ENCODE measurements at regions not wholly inside any gene's neighbourhood (a gene's known extent, or its start where the extent isn't known, plus 50 kb on each side); places are given as distances from the start of the nearest gene placed in this dataset.

- Histone ChIP-seq H3K9me3 (ENCODE audit: control insufficient read depth, insufficient read depth, low read length) (no peaks in the 10 kb centered on the region), H3K27ac (ENCODE audit: low read length) (no peak overlapping the region), H3K4me3 (ENCODE audit: low read length) (no peak overlapping the region), H3K4me1 (ENCODE audit: control insufficient read depth, insufficient read depth, low read length) (no peaks in the 10 kb centered on the region), H3K36me3 (ENCODE audit: control insufficient read depth, insufficient read depth, low read length) (no peaks in the 10 kb centered on the region), H3K27me3 (ENCODE audit: control insufficient read depth, insufficient read depth, low read length) (no peaks in the 10 kb centered on the region)
- no peaks in the 10 kb centered on the region for H3K4me1 Mint-ChIP-seq
- no peaks in the 10 kb centered on the region for H3K27me3 Mint-ChIP-seq (ENCODE audit: low read depth in 2 of 2)
- H3K27ac Mint-ChIP-seq, result no peak overlapping the region
- intact Hi-C loops (cut with micrococcal nuclease), result no loop called here
- no peak overlapping the region for H3K4me3 Mint-ChIP-seq
- ATAC-seq (no peak), DNase-seq (no peak)
- TF ChIP-seq, protein P1, sequence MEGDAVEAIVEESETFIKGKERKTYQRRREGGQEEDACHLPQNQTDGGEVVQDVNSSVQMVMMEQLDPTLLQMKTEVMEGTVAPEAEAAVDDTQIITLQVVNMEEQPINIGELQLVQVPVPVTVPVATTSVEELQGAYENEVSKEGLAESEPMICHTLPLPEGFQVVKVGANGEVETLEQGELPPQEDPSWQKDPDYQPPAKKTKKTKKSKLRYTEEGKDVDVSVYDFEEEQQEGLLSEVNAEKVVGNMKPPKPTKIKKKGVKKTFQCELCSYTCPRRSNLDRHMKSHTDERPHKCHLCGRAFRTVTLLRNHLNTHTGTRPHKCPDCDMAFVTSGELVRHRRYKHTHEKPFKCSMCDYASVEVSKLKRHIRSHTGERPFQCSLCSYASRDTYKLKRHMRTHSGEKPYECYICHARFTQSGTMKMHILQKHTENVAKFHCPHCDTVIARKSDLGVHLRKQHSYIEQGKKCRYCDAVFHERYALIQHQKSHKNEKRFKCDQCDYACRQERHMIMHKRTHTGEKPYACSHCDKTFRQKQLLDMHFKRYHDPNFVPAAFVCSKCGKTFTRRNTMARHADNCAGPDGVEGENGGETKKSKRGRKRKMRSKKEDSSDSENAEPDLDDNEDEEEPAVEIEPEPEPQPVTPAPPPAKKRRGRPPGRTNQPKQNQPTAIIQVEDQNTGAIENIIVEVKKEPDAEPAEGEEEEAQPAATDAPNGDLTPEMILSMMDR (IDR thresholded peaks at IDR 0.05), result no peak
- no peaks in the 10 kb centered on the region for H3K36me3 Mint-ChIP-seq
- peaks cover 0 to 3% of the 10 kb centered on the region in 2 donors for H3K9me3 Mint-ChIP-seq
- WGBS (ENCODE audit: insufficient coverage), result 94% methylated on average over 3 of the region's 3 CpGs
Measured at GRCh38 chr10:35911233-35911632, 269.1 kb upstream of the FZD8 start.

GRCh38 chr10:35910234-35910633 is 268.1 kb upstream of the FZD8 start:
- no peak overlapping the region for H3K27ac Mint-ChIP-seq
- 48% methylated on average over 2 of the region's 3 CpGs for WGBS (ENCODE audit: insufficient coverage)
- H3K4me3 Mint-ChIP-seq, result no peak overlapping the region
- ATAC-seq (no peak), DNase-seq (no peak)
- H3K4me1 ChIP-seq (ENCODE audit: control insufficient read depth, insufficient read depth, low read length), result no peaks in the 10 kb centered on the region
- TF ChIP-seq, protein P1 (IDR thresholded peaks at IDR 0.05), result no peak
- intact Hi-C loops (cut with micrococcal nuclease), result no loop called here
- no peak overlapping the region for H3K27ac ChIP-seq (ENCODE audit: low read length)
- H3K4me3 ChIP-seq (ENCODE audit: low read length), result no peak overlapping the region
- H3K27me3 Mint-ChIP-seq (ENCODE audit: low read depth in 2 of 2), result no peaks in the 10 kb centered on the region
- no peaks in the 10 kb centered on the region for H3K4me1 Mint-ChIP-seq
- no peaks in the 10 kb centered on the region for H3K36me3 ChIP-seq (ENCODE audit: control insufficient read depth, insufficient read depth, low read length)
- no peaks in the 10 kb centered on the region for H3K9me3 ChIP-seq (ENCODE audit: control insufficient read depth, insufficient read depth, low read length)
- no peaks in the 10 kb centered on the region for H3K36me3 Mint-ChIP-seq
- peaks cover 0 to 3% of the 10 kb centered on the region in 2 donors for H3K9me3 Mint-ChIP-seq
- no peaks in the 10 kb centered on the region for H3K27me3 ChIP-seq (ENCODE audit: control insufficient read depth, insufficient read depth, low read length)

DNA sequence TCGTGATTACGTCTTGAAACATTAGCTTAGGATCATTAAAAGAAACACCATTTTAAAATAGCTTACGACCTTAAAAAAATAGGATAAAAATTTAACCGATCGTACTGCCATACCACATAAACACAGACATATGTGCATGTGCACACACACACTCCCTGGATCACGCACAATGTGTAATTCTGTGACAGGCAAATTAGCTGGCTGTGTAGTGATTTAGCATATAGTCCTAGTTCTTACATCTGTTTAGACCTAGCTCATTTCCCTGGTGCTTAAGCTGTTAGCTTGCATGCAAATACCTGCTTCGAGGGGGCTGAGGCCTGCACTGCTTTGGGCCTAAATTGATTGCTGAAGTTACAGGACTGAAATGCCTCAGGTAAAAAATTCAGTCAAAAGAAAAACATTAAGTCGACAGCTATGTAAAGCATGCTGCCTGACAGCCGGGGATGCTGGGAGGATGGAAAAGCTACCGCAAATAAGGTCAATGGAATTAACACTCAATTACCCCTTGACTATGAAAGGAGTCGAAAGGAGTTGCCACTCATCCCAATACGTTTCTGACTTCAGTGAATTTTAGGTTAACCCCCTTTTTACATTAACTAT is 267.1 kb upstream of the FZD8 start:
- ATAC-seq, result no peak
- no peak overlapping the region for H3K27ac ChIP-seq (ENCODE audit: low read length)
- no peaks in the 10 kb centered on the region for H3K36me3 ChIP-seq (ENCODE audit: control insufficient read depth, insufficient read depth, low read length)
- TF ChIP-seq, protein P1 (IDR thresholded peaks at IDR 0.05), result no peak
- 82% methylated on average over 12 of the region's 12 CpGs for WGBS (ENCODE audit: insufficient coverage)
- H3K4me1 ChIP-seq (ENCODE audit: control insufficient read depth, insufficient read depth, low read length), result no peaks in the 10 kb centered on the region
- no peaks in the 10 kb centered on the region for H3K4me1 Mint-ChIP-seq
- no peaks in the 10 kb centered on the region for H3K36me3 Mint-ChIP-seq
- H3K4me3 Mint-ChIP-seq, result no peak overlapping the region
- H3K27me3 ChIP-seq (ENCODE audit: control insufficient read depth, insufficient read depth, low read length), result no peaks in the 10 kb centered on the region
- no peak overlapping the region for H3K4me3 ChIP-seq (ENCODE audit: low read length)
- intact Hi-C loops (cut with micrococcal nuclease), result no loop called here
- no peak overlapping the region for H3K27ac Mint-ChIP-seq
- DNase-seq, result no peak
- peaks cover 0 to 3% of the 10 kb centered on the region in 2 donors for H3K9me3 Mint-ChIP-seq
- no peaks in the 10 kb centered on the region for H3K9me3 ChIP-seq (ENCODE audit: control insufficient read depth, insufficient read depth, low read length)
- H3K27me3 Mint-ChIP-seq (ENCODE audit: low read depth in 2 of 2), result no peaks in the 10 kb centered on the region

DNA sequence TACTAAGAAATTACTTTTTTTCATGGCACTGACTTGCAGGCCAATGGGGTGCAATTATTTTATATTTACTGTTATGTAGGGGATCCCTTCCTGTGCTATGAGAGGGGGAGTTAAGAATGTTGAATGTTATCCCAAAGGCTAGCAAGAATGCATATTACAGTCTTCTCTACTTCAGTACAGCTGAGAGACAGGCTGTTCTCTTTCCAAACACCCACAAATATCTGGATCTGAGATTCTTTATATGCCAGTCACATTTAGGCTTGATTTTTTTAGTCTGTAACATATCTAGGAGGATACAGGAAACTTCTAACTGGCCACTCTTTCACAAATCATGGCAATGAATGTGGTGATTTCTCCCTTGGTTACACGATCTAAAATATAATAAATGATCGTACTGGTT is 266.4 kb upstream of the FZD8 start:
- H3K4me1 Mint-ChIP-seq, result no peaks in the 10 kb centered on the region
- H3K27ac ChIP-seq (ENCODE audit: low read length), result no peak overlapping the region
- no peak overlapping the region for H3K4me3 ChIP-seq (ENCODE audit: low read length)
- H3K27me3 Mint-ChIP-seq (ENCODE audit: low read depth in 2 of 2), result no peaks in the 10 kb centered on the region
- no peak for ATAC-seq
- DNase-seq, result no peak
- H3K27ac Mint-ChIP-seq, result no peak overlapping the region
- WGBS (ENCODE audit: insufficient coverage), result 75% methylated on average over 2 of the region's 2 CpGs
- no peaks in the 10 kb centered on the region for H3K36me3 Mint-ChIP-seq
- no peaks in the 10 kb centered on the region for H3K36me3 ChIP-seq (ENCODE audit: control insufficient read depth, insufficient read depth, low read length)
- H3K9me3 ChIP-seq (ENCODE audit: control insufficient read depth, insufficient read depth, low read length), result no peaks in the 10 kb centered on the region
- TF ChIP-seq, protein P1 (IDR thresholded peaks at IDR 0.05), result no peak
- H3K27me3 ChIP-seq (ENCODE audit: control insufficient read depth, insufficient read depth, low read length), result no peaks in the 10 kb centered on the region
- no peak overlapping the region for H3K4me3 Mint-ChIP-seq
- H3K9me3 Mint-ChIP-seq, result peaks cover 0 to 3% of the 10 kb centered on the region in 2 donors
- intact Hi-C loops (cut with micrococcal nuclease), result no loop called here
- H3K4me1 ChIP-seq (ENCODE audit: control insufficient read depth, insufficient read depth, low read length), result no peaks in the 10 kb centered on the region

Data from natural killer cell (primary cell).